ENCODE measurements at regions not wholly inside any gene's neighbourhood (a gene's known extent, or its start where the extent isn't known, plus 50 kb on each side); places are given as distances from the start of the nearest gene placed in this dataset.

DNA sequence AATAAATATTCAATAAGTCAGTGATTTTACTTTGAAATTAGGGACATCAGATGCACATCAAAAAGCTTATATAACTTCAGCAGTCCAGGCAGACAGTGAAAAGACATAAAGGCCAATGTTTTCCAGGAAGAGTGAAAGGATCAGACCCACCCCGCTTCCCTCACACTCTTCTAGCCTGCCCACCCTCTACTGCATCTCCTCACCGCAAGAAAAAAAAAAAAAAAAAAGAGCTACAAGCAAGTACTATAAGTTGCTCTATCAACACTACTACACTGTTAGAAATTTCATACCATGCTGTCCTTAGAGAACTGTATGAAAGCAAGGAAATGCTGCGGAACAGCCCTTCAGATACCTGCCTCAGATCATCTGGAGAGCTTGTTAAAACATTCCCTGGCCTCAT is 240.8 kb downstream of the ZEB2 start:
- peaks cover 16% of the 10 kb centered on the region for H3K4me1 ChIP-seq (ENCODE audit: control insufficient read depth, low read depth, low read length)
- H3K27ac ChIP-seq (ENCODE audit: low read length) = no peak overlapping the region

GRCh38 chr2:144277622-144278354 is 242.1 kb downstream of the ZEB2 start:
- Histone ChIP-seq H3K4me3 (ENCODE audit: low read length) (no peak overlapping the region), H3K4me1 (ENCODE audit: control insufficient read depth, low read depth, low read length) (peaks cover 16% of the 10 kb centered on the region), H3K9ac (ENCODE audit: low read length) (no peak overlapping the region)

More for the DNA sequence above, 240.8 kb downstream of the ZEB2 start:
- H3K4me3 ChIP-seq (ENCODE audit: low read length) = no peak overlapping the region
- no peaks in the 10 kb centered on the region for H3K27me3 ChIP-seq (ENCODE audit: control insufficient read depth, insufficient read depth, low read length)
- H3K36me3 ChIP-seq (ENCODE audit: control insufficient read depth, low read depth, low read length) = no peaks in the 10 kb centered on the region
- H3K9ac ChIP-seq (ENCODE audit: low read length) = no peak overlapping the region
- no peaks in the 10 kb centered on the region for H3K9me3 ChIP-seq (ENCODE audit: control insufficient read depth, low read depth, low read length)

GRCh38 chr2:144275340-144275739 is 244.6 kb downstream of the ZEB2 start:
- Histone ChIP-seq H3K9ac (ENCODE audit: low read length) (no peak overlapping the region), H3K4me3 (ENCODE audit: low read length) (no peak overlapping the region), H3K9me3 (ENCODE audit: control insufficient read depth, low read depth, low read length) (no peaks in the 10 kb centered on the region), H3K36me3 (ENCODE audit: control insufficient read depth, low read depth, low read length) (no peaks in the 10 kb centered on the region), H3K4me1 (ENCODE audit: control insufficient read depth, low read depth, low read length) (peaks cover 18% of the 10 kb centered on the region), H3K27me3 (ENCODE audit: control insufficient read depth, insufficient read depth, low read length) (no peaks in the 10 kb centered on the region), H3K27ac (ENCODE audit: low read length) (no peak overlapping the region)

More at GRCh38 chr2:144277622-144278354, 242.1 kb downstream of the ZEB2 start:
- H3K9me3 ChIP-seq (ENCODE audit: control insufficient read depth, low read depth, low read length) = no peaks in the 10 kb centered on the region
- no peaks in the 10 kb centered on the region for H3K36me3 ChIP-seq (ENCODE audit: control insufficient read depth, low read depth, low read length)
- H3K27me3 ChIP-seq (ENCODE audit: control insufficient read depth, insufficient read depth, low read length) = no peaks in the 10 kb centered on the region
- no peak overlapping the region for H3K27ac ChIP-seq (ENCODE audit: low read length)

DNA sequence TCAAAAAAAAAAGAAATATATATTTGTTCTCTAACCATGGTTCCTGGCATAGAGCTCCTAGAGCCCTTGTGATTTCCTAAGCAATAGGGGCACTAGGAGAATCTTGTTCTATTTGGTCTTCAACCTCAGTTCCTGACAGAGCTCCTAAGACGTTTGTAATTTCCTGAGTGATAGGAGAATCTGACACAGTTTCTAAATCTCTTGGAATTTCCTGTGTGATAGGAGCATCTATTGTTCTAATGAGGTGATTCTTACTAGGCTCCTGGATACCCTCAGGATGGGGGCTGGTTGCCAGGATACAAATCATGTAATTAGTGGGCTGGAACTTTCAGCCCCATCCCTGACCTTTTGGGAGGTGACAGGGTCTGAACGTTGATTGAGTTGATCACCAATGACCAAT is 245.8 kb downstream of the ZEB2 start:
- Histone ChIP-seq H3K27ac (ENCODE audit: low read length) (no peak overlapping the region), H3K9me3 (ENCODE audit: control insufficient read depth, low read depth, low read length) (no peaks in the 10 kb centered on the region), H3K4me3 (ENCODE audit: low read length) (no peak overlapping the region), H3K9ac (ENCODE audit: low read length) (no peak overlapping the region), H3K4me1 (ENCODE audit: control insufficient read depth, low read depth, low read length) (peaks cover 12% of the 10 kb centered on the region), H3K36me3 (ENCODE audit: control insufficient read depth, low read depth, low read length) (no peaks in the 10 kb centered on the region), H3K27me3 (ENCODE audit: control insufficient read depth, insufficient read depth, low read length) (no peaks in the 10 kb centered on the region)

DNA sequence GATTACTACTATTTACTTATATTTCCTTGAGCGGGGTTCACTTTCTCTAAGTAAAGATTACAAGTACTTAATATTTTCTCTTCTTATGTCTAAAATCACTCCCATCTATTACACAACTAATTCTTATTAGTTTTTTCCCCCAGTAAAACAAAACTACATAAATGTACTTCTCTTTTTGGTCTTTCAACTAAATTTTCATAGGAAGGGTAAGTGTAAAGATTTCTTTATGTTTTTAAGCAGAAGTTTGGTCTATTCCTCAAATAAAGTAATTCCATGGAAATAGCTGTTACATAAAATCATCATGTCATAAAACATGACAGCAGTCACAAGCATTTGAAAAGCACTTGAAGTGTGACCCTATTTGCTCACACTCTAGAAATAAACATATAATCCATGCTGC is 249.0 kb downstream of the ZEB2 start:
- Histone ChIP-seq H3K9me3 (ENCODE audit: control insufficient read depth, low read depth, low read length) (no peaks in the 10 kb centered on the region), H3K4me3 (ENCODE audit: low read length) (no peak overlapping the region), H3K27me3 (ENCODE audit: control insufficient read depth, insufficient read depth, low read length) (no peaks in the 10 kb centered on the region), H3K36me3 (ENCODE audit: control insufficient read depth, low read depth, low read length) (no peaks in the 10 kb centered on the region), H3K4me1 (ENCODE audit: control insufficient read depth, low read depth, low read length) (peaks cover 23% of the 10 kb centered on the region), H3K9ac (ENCODE audit: low read length) (no peak overlapping the region), H3K27ac (ENCODE audit: low read length) (no peak overlapping the region)

DNA sequence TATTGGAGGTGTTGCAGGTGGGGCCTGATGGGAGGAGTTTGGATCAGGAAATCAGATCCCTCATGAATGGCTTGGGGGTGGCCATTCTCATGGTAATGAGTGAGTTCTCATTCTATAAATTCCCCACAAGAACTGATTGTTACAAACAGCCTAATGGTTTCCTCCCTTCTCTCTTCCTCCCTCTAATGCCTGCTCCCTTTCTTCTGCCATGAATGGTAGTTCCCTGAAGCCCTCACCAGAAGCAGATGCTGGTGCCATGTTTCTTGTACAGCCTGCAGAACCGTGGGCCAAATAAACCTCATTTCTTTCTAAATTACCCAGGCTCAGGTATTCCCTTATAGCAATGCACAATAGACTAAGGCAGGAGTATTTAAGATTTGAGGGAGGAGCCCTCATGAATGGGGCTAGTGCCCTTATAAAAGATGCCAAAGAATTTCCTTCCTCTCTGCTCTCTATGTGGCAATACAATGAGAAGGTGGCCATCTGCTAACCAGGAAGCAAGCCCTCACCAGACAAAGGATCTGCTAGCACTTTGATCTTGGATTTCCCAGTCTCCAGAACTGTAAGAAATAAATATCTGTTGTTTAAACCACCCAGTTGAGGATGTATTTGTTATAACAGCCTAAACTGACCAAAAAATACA is 251.8 kb downstream of the ZEB2 start:
- Histone ChIP-seq H3K9ac (ENCODE audit: low read length) (no peak overlapping the region), H3K4me1 (ENCODE audit: control insufficient read depth, low read depth, low read length) (peaks cover 23% of the 10 kb centered on the region), H3K27me3 (ENCODE audit: control insufficient read depth, insufficient read depth, low read length) (no peaks in the 10 kb centered on the region), H3K9me3 (ENCODE audit: control insufficient read depth, low read depth, low read length) (no peaks in the 10 kb centered on the region), H3K4me3 (ENCODE audit: low read length) (peak overlapping the region; percentile 16), H3K36me3 (ENCODE audit: control insufficient read depth, low read depth, low read length) (no peaks in the 10 kb centered on the region), H3K27ac (ENCODE audit: low read length) (no peak overlapping the region)

GRCh38 chr2:144267239-144267638 is 252.7 kb downstream of the ZEB2 start:
- H3K9me3 ChIP-seq (ENCODE audit: control insufficient read depth, low read depth, low read length) = no peaks in the 10 kb centered on the region
- H3K4me3 ChIP-seq (ENCODE audit: low read length) = no peak overlapping the region
- H3K27me3 ChIP-seq (ENCODE audit: control insufficient read depth, insufficient read depth, low read length) = no peaks in the 10 kb centered on the region
- no peak overlapping the region for H3K9ac ChIP-seq (ENCODE audit: low read length)
- H3K27ac ChIP-seq (ENCODE audit: low read length) = no peak overlapping the region
- peaks cover 23% of the 10 kb centered on the region for H3K4me1 ChIP-seq (ENCODE audit: control insufficient read depth, low read depth, low read length)
- H3K36me3 ChIP-seq (ENCODE audit: control insufficient read depth, low read depth, low read length) = no peaks in the 10 kb centered on the region

DNA sequence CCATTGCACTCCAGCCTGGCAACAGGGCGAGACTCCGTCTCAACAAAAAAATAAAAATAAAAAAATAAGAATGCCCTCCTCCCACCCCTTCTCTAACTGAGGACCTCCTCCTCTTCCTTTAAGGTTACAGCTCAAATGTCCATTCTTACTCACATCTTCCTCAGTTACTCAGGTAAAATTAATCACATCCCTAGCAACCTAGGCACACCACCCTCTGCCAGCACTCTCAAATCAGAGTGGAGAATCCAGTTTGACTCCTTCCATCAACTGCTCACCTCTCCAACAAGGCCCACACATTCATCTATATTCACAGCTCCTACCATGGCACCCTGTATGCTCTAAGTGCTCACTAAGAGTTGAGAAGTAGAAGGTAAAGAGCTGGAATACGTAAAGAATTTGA is 254.3 kb downstream of the ZEB2 start:
- Histone ChIP-seq H3K9me3 (ENCODE audit: control insufficient read depth, low read depth, low read length) (no peaks in the 10 kb centered on the region), H3K4me1 (ENCODE audit: control insufficient read depth, low read depth, low read length) (peaks cover 27% of the 10 kb centered on the region), H3K27me3 (ENCODE audit: control insufficient read depth, insufficient read depth, low read length) (no peaks in the 10 kb centered on the region), H3K9ac (ENCODE audit: low read length) (no peak overlapping the region), H3K27ac (ENCODE audit: low read length) (no peak overlapping the region), H3K4me3 (ENCODE audit: low read length) (no peak overlapping the region), H3K36me3 (ENCODE audit: control insufficient read depth, low read depth, low read length) (no peaks in the 10 kb centered on the region)

DNA sequence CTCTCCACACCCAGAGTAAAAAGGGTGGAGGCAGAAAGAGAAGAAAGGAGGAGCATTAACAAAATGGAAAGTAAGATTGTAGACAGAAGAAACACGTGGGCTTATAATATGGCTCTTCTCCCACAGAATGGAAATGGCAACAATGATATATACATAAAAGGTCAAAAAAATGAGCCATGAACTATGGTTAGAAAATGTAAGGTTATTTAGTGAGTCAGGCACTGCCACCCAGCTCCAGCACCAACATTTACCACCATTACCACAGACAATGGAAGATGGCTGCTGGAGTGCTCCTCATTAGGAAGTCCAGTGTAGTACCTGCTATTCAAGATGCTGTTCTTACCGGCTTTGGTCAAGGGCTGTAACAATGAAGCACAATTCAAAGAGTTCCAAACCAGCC is 258.0 kb downstream of the ZEB2 start:
- Histone ChIP-seq H3K36me3 (ENCODE audit: control insufficient read depth, low read depth, low read length) (no peaks in the 10 kb centered on the region), H3K27me3 (ENCODE audit: control insufficient read depth, insufficient read depth, low read length) (no peaks in the 10 kb centered on the region), H3K4me3 (ENCODE audit: low read length) (no peak overlapping the region), H3K4me1 (ENCODE audit: control insufficient read depth, low read depth, low read length) (peaks cover 9% of the 10 kb centered on the region), H3K27ac (ENCODE audit: low read length) (no peak overlapping the region), H3K9me3 (ENCODE audit: control insufficient read depth, low read depth, low read length) (peaks cover 4% of the 10 kb centered on the region), H3K9ac (ENCODE audit: low read length) (no peak overlapping the region)

- peaks cover 7% of the 10 kb centered on the region for H3K4me1 ChIP-seq (ENCODE audit: control insufficient read depth, low read depth, low read length)
- no peak overlapping the region for H3K27ac ChIP-seq (ENCODE audit: low read length)
Measured at GRCh38 chr2:144261336-144261735, 258.6 kb downstream of the ZEB2 start.

GRCh38 chr2:144259332-144259731 is 260.6 kb downstream of the ZEB2 start:
- no peaks in the 10 kb centered on the region for H3K36me3 ChIP-seq (ENCODE audit: control insufficient read depth, low read depth, low read length)
- no peak overlapping the region for H3K4me3 ChIP-seq (ENCODE audit: low read length)
- peaks cover 13% of the 10 kb centered on the region for H3K9me3 ChIP-seq (ENCODE audit: control insufficient read depth, low read depth, low read length)
- no peak overlapping the region for H3K9ac ChIP-seq (ENCODE audit: low read length)
- no peak overlapping the region for H3K27ac ChIP-seq (ENCODE audit: low read length)
- no peaks in the 10 kb centered on the region for H3K27me3 ChIP-seq (ENCODE audit: control insufficient read depth, insufficient read depth, low read length)
- H3K4me1 ChIP-seq (ENCODE audit: control insufficient read depth, low read depth, low read length) = peaks cover 7% of the 10 kb centered on the region

More at GRCh38 chr2:144261336-144261735, 258.6 kb downstream of the ZEB2 start:
- H3K4me3 ChIP-seq (ENCODE audit: low read length) = no peak overlapping the region
- H3K27me3 ChIP-seq (ENCODE audit: control insufficient read depth, insufficient read depth, low read length) = no peaks in the 10 kb centered on the region
- H3K9me3 ChIP-seq (ENCODE audit: control insufficient read depth, low read depth, low read length) = peaks cover 4% of the 10 kb centered on the region
- H3K36me3 ChIP-seq (ENCODE audit: control insufficient read depth, low read depth, low read length) = no peaks in the 10 kb centered on the region
- H3K9ac ChIP-seq (ENCODE audit: low read length) = no peak overlapping the region

- no peaks in the 10 kb centered on the region for H3K36me3 ChIP-seq (ENCODE audit: control insufficient read depth, low read depth, low read length)
- H3K9me3 ChIP-seq (ENCODE audit: control insufficient read depth, low read depth, low read length) = peaks cover 20% of the 10 kb centered on the region
- no peak overlapping the region for H3K27ac ChIP-seq (ENCODE audit: low read length)
- H3K27me3 ChIP-seq (ENCODE audit: control insufficient read depth, insufficient read depth, low read length) = no peaks in the 10 kb centered on the region
- H3K4me3 ChIP-seq (ENCODE audit: low read length) = no peak overlapping the region
- H3K4me1 ChIP-seq (ENCODE audit: control insufficient read depth, low read depth, low read length) = peaks cover 7% of the 10 kb centered on the region
- H3K9ac ChIP-seq (ENCODE audit: low read length) = no peak overlapping the region
Measured at GRCh38 chr2:144258154-144258553, 261.8 kb downstream of the ZEB2 start.

Data from iPS-18a (cell line).